ENCODE measurements at regions not wholly inside any gene's neighbourhood (a gene's known extent, or its start where the extent isn't known, plus 50 kb on each side); places are given as distances from the start of the nearest gene placed in this dataset.

DNA sequence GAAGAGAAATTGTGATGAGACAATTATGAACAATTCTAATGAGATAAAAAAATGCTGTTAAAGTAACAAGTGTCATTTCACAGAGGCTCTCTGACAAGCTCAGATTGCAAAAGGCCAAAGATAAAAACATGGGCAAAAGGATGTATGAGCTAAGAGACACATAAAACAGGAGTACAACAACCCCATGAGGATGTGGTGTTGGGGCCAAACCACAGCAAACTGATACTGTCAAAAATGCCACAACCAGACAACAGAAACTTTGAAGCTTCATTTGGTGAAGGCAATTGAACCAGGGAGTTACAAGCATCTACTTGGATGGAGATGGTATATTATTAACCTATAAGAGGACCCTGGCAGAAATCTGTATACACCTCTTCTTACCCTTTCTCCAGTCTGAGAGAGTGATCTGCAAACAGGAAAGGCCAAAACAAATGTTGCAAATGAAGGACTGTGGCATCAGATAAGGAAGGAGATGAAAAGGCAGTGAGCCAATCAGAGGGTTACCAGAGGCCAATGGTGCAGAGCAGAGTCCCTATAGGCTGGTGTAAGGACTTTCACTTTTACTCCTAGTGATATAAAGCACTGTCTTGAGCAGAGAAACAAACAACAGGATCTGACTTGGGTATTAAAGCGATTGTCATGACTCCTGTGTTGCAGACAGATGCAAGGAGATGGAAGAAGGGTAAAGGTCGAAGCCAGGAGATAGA lies 659.0 kb downstream of the NTRK3 start:
- TF ChIP-seq CTCF (IDR thresholded peaks at IDR 0.05): no peak
- no peak for TF ChIP-seq POLR2A (IDR thresholded peaks at IDR 0.05)
- TF ChIP-seq EP300 (IDR thresholded peaks at IDR 0.05): no peak
- no peak for TF ChIP-seq POLR2AphosphoS5 (IDR thresholded peaks at IDR 0.05)
